ENCODE measurements at regions not wholly inside any gene's neighbourhood (a gene's known extent, or its start where the extent isn't known, plus 50 kb on each side); places are given as distances from the start of the nearest gene placed in this dataset.

- TF ChIP-seq POLR2A (IDR thresholded peaks at IDR 0.05) (no peak), CTCF (IDR thresholded peaks at IDR 0.05) (no peak)
- intact Hi-C loops (cut with DNase I) = no loop called here
- WGBS, 2 donors = 70 to 84% methylated on average over 1 of the region's 1 CpG
- Histone ChIP-seq H3K9me3 (no peaks in the 10 kb centered on the region), H3K27ac (no peak overlapping the region), H3K4me3 (replicated peaks in 1 of 3) (no peak overlapping the region), H3K27me3 (no peaks in the 10 kb centered on the region), H3K36me3 (no peaks in the 10 kb centered on the region), H3K4me1 (no peaks in the 10 kb centered on the region)
- no peak for DNase-seq
Measured at GRCh38 chr2:145739681-145740080, 1219.8 kb upstream of the ZEB2 start.

- no peak for DNase-seq
- Histone ChIP-seq H3K4me3 (replicated peaks in 1 of 3) (no peak overlapping the region), H3K36me3 (no peaks in the 10 kb centered on the region), H3K4me1 (no peaks in the 10 kb centered on the region), H3K27me3 (no peaks in the 10 kb centered on the region), H3K9me3 (no peaks in the 10 kb centered on the region), H3K27ac (no peak overlapping the region)
- intact Hi-C loops (cut with DNase I) = no loop called here
- WGBS, 2 donors = 86% methylated on average over 1 of the region's 1 CpG
- no peak for TF ChIP-seq CTCF (IDR thresholded peaks at IDR 0.05)
- no peak for TF ChIP-seq POLR2A (IDR thresholded peaks at IDR 0.05)
Measured at GRCh38 chr2:145736871-145737270, 1217.0 kb upstream of the ZEB2 start.

DNA sequence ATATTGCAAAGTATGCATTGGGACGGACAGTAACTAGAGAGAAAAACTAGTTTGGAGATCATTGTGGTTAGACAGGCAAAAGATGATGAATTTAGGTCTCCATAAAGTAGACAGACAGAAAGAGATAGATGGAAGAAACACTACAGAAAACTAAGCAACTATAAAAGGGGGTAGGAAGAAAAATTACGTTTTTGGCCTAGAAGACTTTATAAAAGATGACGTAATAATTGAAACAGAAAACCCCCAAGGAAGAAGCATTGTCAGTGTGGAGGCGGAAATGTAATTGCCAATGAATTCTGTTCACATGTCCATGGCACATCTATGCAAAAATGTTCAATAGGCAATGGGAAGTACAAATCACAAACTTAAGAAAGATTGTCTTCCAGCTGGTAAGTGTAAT lies 1211.5 kb upstream of the ZEB2 start:
- no peaks in the 10 kb centered on the region for H3K4me1 ChIP-seq
- WGBS, 2 donors = 92 to 94% methylated on average over 4 of the region's 4 CpGs
- intact Hi-C loops (cut with DNase I) = no loop called here
- no peak overlapping the region for H3K27ac ChIP-seq
- no peak overlapping the region for H3K4me3 ChIP-seq (replicated peaks in 1 of 3)
- no peaks in the 10 kb centered on the region for H3K27me3 ChIP-seq
- H3K9me3 ChIP-seq = no peaks in the 10 kb centered on the region
- TF ChIP-seq POLR2A (IDR thresholded peaks at IDR 0.05) = no peak
- no peak for TF ChIP-seq CTCF (IDR thresholded peaks at IDR 0.05)
- DNase-seq = no peak
- no peaks in the 10 kb centered on the region for H3K36me3 ChIP-seq

DNA sequence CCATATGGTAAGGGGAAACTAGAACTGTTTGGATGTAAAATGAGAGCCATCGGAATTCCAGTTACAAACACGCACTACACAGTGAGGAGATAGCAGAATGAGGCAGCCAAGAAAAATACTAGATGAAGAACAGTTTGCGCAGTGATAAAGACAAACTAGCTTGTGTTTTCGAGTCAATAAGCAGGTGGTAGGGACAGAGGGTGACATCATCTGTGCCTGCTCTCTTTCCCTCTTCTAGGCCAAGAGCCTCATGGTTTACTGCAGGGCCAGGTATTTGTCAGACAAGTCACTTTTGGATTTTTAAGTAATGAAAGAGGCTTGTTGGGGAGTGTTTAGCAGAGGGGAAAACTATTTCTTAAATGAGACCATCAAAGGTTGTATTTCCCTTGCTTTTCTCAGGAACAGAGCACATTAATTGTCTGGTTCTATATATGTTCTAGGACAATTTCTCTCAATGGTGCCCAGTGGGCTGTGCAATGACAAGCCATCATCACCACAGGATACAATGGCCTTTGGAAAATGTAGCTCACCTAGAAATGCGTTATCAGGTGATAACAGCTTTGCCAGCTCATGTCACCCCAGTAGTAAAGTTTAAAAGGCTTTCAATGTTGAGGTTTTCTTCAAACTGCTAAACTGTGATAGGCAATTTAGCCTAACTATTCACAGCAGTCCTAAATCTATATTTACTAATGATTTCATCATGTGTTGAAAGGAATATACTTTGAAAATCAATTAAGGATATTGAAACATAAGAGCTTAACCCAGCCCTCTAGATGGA lies 1210.3 kb upstream of the ZEB2 start:
- TF ChIP-seq CTCF (IDR thresholded peaks at IDR 0.05) (no peak), POLR2A (IDR thresholded peaks at IDR 0.05) (no peak)
- intact Hi-C loops (cut with DNase I) = no loop called here
- Histone ChIP-seq H3K9me3 (no peaks in the 10 kb centered on the region), H3K4me3 (replicated peaks in 1 of 3) (no peak overlapping the region), H3K27ac (no peak overlapping the region), H3K36me3 (no peaks in the 10 kb centered on the region), H3K4me1 (no peaks in the 10 kb centered on the region), H3K27me3 (no peaks in the 10 kb centered on the region)
- no peak for DNase-seq
- 87 to 88% methylated on average over 5 of the region's 5 CpGs for WGBS, 2 donors

GRCh38 chr2:145729481-145729880 lies 1209.6 kb upstream of the ZEB2 start:
- H3K27ac ChIP-seq = no peak overlapping the region
- no peak overlapping the region for H3K4me3 ChIP-seq (replicated peaks in 1 of 3)
- no peak for TF ChIP-seq CTCF (IDR thresholded peaks at IDR 0.05)
- TF ChIP-seq POLR2A (IDR thresholded peaks at IDR 0.05) = no peak
- intact Hi-C loops (cut with DNase I) = no loop called here
- WGBS, 2 donors = 84 to 90% methylated on average over 5 of the region's 5 CpGs
- H3K36me3 ChIP-seq = no peaks in the 10 kb centered on the region
- H3K9me3 ChIP-seq = no peaks in the 10 kb centered on the region
- H3K27me3 ChIP-seq = no peaks in the 10 kb centered on the region
- DNase-seq = no peak
- H3K4me1 ChIP-seq = no peaks in the 10 kb centered on the region
